ENCODE measurements at regions not wholly inside any gene's neighbourhood (a gene's known extent, or its start where the extent isn't known, plus 50 kb on each side); places are given as distances from the start of the nearest gene placed in this dataset.
"Not testable (repeated sequence)": the region's sequence is repeated elsewhere in the genome, so short reads cannot be mapped to it uniquely, and the experiment has no call there.

DNA sequence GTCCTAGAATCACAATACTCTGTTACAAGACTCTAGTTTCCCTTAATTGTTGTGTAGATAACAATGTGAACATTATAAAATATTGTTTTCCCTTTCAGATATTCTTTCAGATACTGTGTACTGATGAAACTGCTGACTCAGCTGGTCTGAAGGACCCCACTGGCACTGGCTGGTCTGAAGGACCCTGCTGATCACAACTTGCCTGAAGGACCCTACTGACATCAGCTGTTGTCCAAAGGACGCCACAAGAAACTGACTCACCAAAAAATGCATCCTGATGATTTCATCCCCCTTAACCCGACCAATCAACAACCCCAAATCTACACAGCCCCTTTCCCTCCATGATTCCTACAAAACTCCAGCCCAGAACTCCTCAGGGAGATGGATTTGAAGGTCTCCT is 258.8 kb upstream of the GNPDA2 start:
- Mint-ChIP-seq H3K27me3 (no peaks in the 10 kb centered on the region), H3K4me1 (no peaks in the 10 kb centered on the region), H3K27ac (no peak overlapping the region), H3K36me3 (ENCODE audit: low read depth) (no peaks in the 10 kb centered on the region), H3K4me3 (no peak overlapping the region), H3K9me3 (peaks cover 10% of the 10 kb centered on the region)
- POLR2A ChIA-PET, result no interaction called here
- CTCF ChIA-PET, result no interaction called here
- ATAC-seq (ENCODE audit: low read depth), result no peak
- no peak for DNase-seq
- intact Hi-C loops (cut with micrococcal nuclease), result no loop called here
- no peak for TF ChIP-seq CTCF (IDR thresholded peaks at IDR 0.05)

DNA sequence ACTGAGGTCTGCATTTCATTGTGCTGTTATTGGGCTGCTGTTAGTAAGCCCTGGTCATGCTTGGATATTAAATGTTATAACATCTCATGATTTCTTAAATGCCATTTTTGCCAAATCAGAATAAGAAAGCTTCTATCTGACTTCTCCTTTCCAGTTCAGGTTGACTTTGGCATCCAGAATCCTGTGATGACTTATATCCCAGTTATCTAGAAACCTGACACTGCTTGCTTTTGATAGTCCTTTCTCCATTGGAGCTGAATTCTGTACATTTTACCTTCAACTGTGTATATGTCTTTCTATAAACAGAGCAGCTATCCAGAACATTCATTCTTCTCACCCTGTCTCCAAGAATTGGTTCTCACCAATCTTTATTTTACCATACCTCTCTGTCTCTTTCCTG is 257.7 kb upstream of the GNPDA2 start:
- Mint-ChIP-seq H3K27ac (no peak overlapping the region), H3K4me3 (no peak overlapping the region), H3K36me3 (ENCODE audit: low read depth) (no peaks in the 10 kb centered on the region), H3K4me1 (no peaks in the 10 kb centered on the region), H3K27me3 (no peaks in the 10 kb centered on the region), H3K9me3 (peaks cover 7% of the 10 kb centered on the region)
- POLR2A ChIA-PET, result no interaction called here
- ATAC-seq (ENCODE audit: low read depth), result no peak
- TF ChIP-seq CTCF (IDR thresholded peaks at IDR 0.05), result no peak
- intact Hi-C loops (cut with micrococcal nuclease), result no loop called here
- DNase-seq, result no peak
- CTCF ChIA-PET, result no interaction called here

DNA sequence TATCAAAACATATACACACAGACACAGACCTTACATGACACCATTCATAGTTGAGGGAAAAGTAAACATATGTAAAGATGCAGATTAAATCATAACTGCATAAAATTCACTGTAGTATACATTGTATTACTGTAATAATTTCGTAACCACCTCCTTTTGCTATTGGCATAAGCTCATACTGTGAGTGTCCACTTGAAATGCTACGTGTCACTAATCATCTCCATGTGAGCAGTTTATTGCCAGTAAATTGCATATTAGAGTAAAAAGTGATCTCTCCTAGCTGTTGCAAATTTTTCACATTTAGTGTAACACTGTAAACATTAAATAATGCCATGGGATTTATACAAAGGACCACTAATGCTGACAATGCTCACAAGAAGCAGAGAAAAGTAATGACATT is 256.7 kb upstream of the GNPDA2 start:
- Mint-ChIP-seq H3K36me3 (ENCODE audit: low read depth) (no peaks in the 10 kb centered on the region), H3K4me1 (no peaks in the 10 kb centered on the region), H3K9me3 (peaks cover 4% of the 10 kb centered on the region), H3K27me3 (no peaks in the 10 kb centered on the region), H3K4me3 (no peak overlapping the region), H3K27ac (no peak overlapping the region)
- CTCF ChIA-PET, result no interaction called here
- no peak for DNase-seq
- intact Hi-C loops (cut with micrococcal nuclease), result no loop called here
- ATAC-seq (ENCODE audit: low read depth), result no peak
- TF ChIP-seq CTCF (IDR thresholded peaks at IDR 0.05), result no peak
- POLR2A ChIA-PET, result no interaction called here

DNA sequence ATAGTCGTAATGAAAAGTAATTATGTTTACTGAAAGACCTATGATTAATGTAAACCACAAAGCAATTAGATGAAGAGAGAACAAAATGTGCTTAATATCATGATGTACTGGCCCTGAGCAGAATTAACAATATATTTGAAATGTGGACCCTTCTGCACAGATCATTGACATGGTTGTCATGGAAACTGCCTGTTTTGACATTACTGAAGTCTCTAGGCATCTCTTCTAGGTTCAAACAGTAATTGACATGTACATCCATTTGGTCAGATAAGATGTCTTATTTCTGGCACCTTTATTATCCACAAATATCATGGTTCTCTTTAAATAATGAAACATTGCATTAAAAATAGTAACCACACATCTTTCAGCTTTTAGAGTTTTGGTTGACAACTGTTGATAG is 251.7 kb upstream of the GNPDA2 start:
- ATAC-seq (ENCODE audit: low read depth) (no peak), DNase-seq (no peak)
- Mint-ChIP-seq H3K27me3 (no peaks in the 10 kb centered on the region), H3K27ac (no peak overlapping the region), H3K36me3 (ENCODE audit: low read depth) (no peaks in the 10 kb centered on the region), H3K4me1 (no peaks in the 10 kb centered on the region), H3K9me3 (no peaks in the 10 kb centered on the region), H3K4me3 (no peak overlapping the region)
- intact Hi-C loops (cut with micrococcal nuclease), result no loop called here
- POLR2A ChIA-PET, result no interaction called here
- CTCF ChIA-PET, result no interaction called here
- TF ChIP-seq CTCF (IDR thresholded peaks at IDR 0.05), result no peak

DNA sequence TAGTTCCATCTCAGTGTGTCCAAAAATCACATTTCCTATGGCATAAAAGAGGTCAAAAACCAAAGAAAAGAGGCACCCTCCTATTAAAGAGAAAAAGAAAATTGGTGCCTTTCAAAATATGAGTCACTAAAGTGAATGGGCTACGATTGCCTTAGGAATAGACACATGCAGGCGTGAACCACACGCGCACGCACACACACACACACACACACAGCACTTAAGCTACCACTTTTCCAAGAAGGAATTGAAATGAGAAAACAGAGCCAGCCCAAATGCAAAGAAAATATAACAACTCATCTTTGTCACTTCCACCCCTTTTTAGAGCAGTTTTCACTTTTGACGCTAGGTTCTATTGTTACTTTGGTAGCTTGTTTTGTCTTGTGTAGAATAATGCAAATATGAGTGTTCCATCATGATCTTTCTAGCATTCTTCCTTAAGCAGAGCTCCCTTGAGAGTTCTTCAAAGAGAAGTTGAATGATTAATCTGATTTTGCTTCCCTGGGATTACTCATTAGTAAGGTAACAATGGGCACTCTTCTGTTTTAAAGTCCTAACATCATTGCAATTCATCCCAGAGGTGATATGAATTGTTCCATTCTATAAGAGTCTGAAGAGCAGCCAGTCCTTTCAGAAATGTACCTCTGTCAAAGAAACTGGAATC is 239.2 kb upstream of the GNPDA2 start:
- DNase-seq (no peak), ATAC-seq (ENCODE audit: low read depth) (no peak)
- Mint-ChIP-seq H3K4me1 (no peaks in the 10 kb centered on the region), H3K9me3 (peaks cover 10% of the 10 kb centered on the region), H3K27ac (no peak overlapping the region), H3K4me3 (no peak overlapping the region), H3K36me3 (ENCODE audit: low read depth) (no peaks in the 10 kb centered on the region), H3K27me3 (no peaks in the 10 kb centered on the region)
- CTCF ChIA-PET, result no interaction called here
- POLR2A ChIA-PET, result no interaction called here
- no peak for TF ChIP-seq CTCF (IDR thresholded peaks at IDR 0.05)
- intact Hi-C loops (cut with micrococcal nuclease), result no loop called here

- H3K27ac Mint-ChIP-seq; H3K4me1 Mint-ChIP-seq; H3K4me3 Mint-ChIP-seq; H3K36me3 Mint-ChIP-seq (ENCODE audit: low read depth); DNase-seq; intact Hi-C loops (cut with micrococcal nuclease); H3K27me3 Mint-ChIP-seq; CTCF ChIA-PET; POLR2A ChIA-PET; ATAC-seq (ENCODE audit: low read depth): not testable (repeated sequence)
- peaks cover 14% of the 10 kb centered on the region for H3K9me3 Mint-ChIP-seq
Observed at GRCh38 chr4:44964086-44964485, 237.7 kb upstream of the GNPDA2 start.
